Neural cell (in vitro differentiated cells): ENCODE measurements at regions not wholly inside any gene's neighbourhood (a gene's known extent, or its start where the extent isn't known, plus 50 kb on each side); places are given as distances from the start of the nearest gene placed in this dataset.

Experiments
- H2AFZ ChIP-seq: fragments of 200-600, 300-800 bp; sonication (generic), shearing (Covaris generic); 2 replicates; pipeline ENCODE4 v1.6.0; 2014; ENCODE audit warnings: low read depth, mild to moderate bottlenecking, antibody characterized with exemption, low read length, moderate library complexity
- H3F3A ChIP-seq: fragments of 200-600 bp; shearing (Covaris generic); 2 replicates; pipeline ENCODE4 v1.6.1; 2016; ENCODE audit warnings: mild to moderate bottlenecking, moderate library complexity, mixed read lengths, antibody characterized with exemption, low read length; ENCODE audit not compliant: insufficient read depth, poor library complexity, severe bottlenecking
- H3K27ac ChIP-seq: fragments of 200-600, 300-800 bp; sonication (generic), shearing (Covaris generic); 2 replicates; pipeline ENCODE4 v1.5.1; 2014; ENCODE audit warnings: mild to moderate bottlenecking, low read length, moderate library complexity
- H3K27me3 ChIP-seq: fragments of 300-800, 200-600 bp; sonication (generic), shearing (Covaris generic); 2 replicates; pipeline ENCODE4 v1.6.0; 2014; ENCODE audit warnings: mild to moderate bottlenecking, low read depth, low read length, moderate library complexity; ENCODE audit not compliant: insufficient read depth
- H3K36me3 ChIP-seq: fragments of 300-800, 200-600 bp; sonication (generic), shearing (Covaris generic); 2 replicates; pipeline ENCODE4 v1.5.1; 2014; ENCODE audit warnings: mild to moderate bottlenecking, antibody characterized with exemption, low read length, moderate library complexity; ENCODE audit not compliant: insufficient read depth
- H3K4me2 ChIP-seq: fragments of 300-800, 200-600 bp; sonication (generic), shearing (Covaris generic); 2 replicates; pipeline ENCODE4 v1.6.0; 2014; ENCODE audit warnings: mild to moderate bottlenecking, low read length
- H3K4me3 ChIP-seq: fragments of 300-800, 200-600 bp; sonication (generic), shearing (Covaris generic); 2 replicates; pipeline ENCODE4 v1.5.1; 2014; ENCODE audit warnings: mild to moderate bottlenecking, low read length, moderate library complexity
- H3K79me2 ChIP-seq: fragments of 200-600 bp; shearing (Covaris generic); replicated peaks from 2 replicates; pipeline ENCODE4 v1.6.0; 2014; ENCODE audit warnings: mild to moderate bottlenecking, low read length, moderate library complexity; ENCODE audit not compliant: insufficient read depth
- H3K9ac ChIP-seq: fragments of 300-800, 200-600 bp; sonication (generic), shearing (Covaris generic); 2 replicates; pipeline ENCODE4 v1.6.1; 2016; ENCODE audit warnings: mild to moderate bottlenecking, low read length, mixed read lengths
- H3K9me2 ChIP-seq: fragments of 200-600 bp; shearing (Covaris generic); 2 replicates; pipeline ENCODE4 v1.6.1; 2016; ENCODE audit warnings: mild to moderate bottlenecking, low read length, mixed read lengths; ENCODE audit not compliant: insufficient read depth
- H3K9me3 ChIP-seq: fragments of 200-600, 300-800 bp; sonication (generic), shearing (Covaris generic); 2 replicates; pipeline ENCODE4 v1.6.1; 2016; ENCODE audit warnings: mild to moderate bottlenecking, mixed run types, low read length, moderate library complexity, mixed read lengths
- H4K20me1 ChIP-seq: fragments of 200-600 bp; shearing (Covaris generic); 2 replicates; pipeline ENCODE4 v1.6.1; 2016; ENCODE audit warnings: mild to moderate bottlenecking, mixed run types; ENCODE audit not compliant: insufficient read depth
- CTCF ChIP-seq: fragments of 450-650 bp; IDR thresholded peaks from 2 replicates; pipeline ENCODE4 v1.5.1; 2014; ENCODE audit warnings: antibody characterized with exemption, mild to moderate bottlenecking, moderate library complexity; ENCODE audit not compliant: poor library complexity, severe bottlenecking
- EP300 ChIP-seq: fragments of 450-650 bp; conservative IDR thresholded peaks from 2 replicates; pipeline ENCODE4 v1.6.1; 2014; ENCODE audit warnings: antibody characterized with exemption, mild to moderate bottlenecking, moderate library complexity; ENCODE audit not compliant: poor library complexity, severe bottlenecking
- EZH2 ChIP-seq: fragments of 200-600, 300-800 bp; shearing (Covaris generic), sonication (generic); IDR thresholded peaks from 2 replicates; pipeline ENCODE4 v1.6.1; 2014; ENCODE audit warnings: antibody characterized with exemption, low read length, borderline replicate concordance, mild to moderate bottlenecking; ENCODE audit not compliant: insufficient read depth, poor library complexity, severe bottlenecking
- MXI1 ChIP-seq: fragments of 450-650 bp; conservative IDR thresholded peaks from 2 replicates; pipeline ENCODE4 v1.6.1; 2014; ENCODE audit warnings: antibody characterized with exemption, mild to moderate bottlenecking; ENCODE audit not compliant: poor library complexity, severe bottlenecking
- POLR2AphosphoS5 ChIP-seq: IDR thresholded peaks from 2 replicates; pipeline ENCODE4 v1.6.1; 2012
- RAD21 ChIP-seq: fragments of 450-650 bp; conservative IDR thresholded peaks from 2 replicates; pipeline ENCODE4 v1.6.1; 2014; ENCODE audit warnings: antibody characterized with exemption, mild to moderate bottlenecking, moderate library complexity
- REST ChIP-seq: IDR thresholded peaks from 2 replicates; pipeline ENCODE4 v1.6.1; 2012; ENCODE audit warnings: borderline replicate concordance
- SMC3 ChIP-seq: fragments of 450-650 bp; conservative IDR thresholded peaks from 2 replicates; pipeline ENCODE4 v1.6.1; 2014; ENCODE audit warnings: antibody characterized with exemption, mild to moderate bottlenecking, moderate library complexity; ENCODE audit not compliant: poor library complexity
- TAF1 ChIP-seq: IDR thresholded peaks from 2 replicates; pipeline ENCODE4 v1.6.1; 2012; ENCODE audit warnings: low read depth

GRCh38 chr14:52119030-52119429 is 50.2 kb upstream of the NID2 start:
- Histone ChIP-seq H3K9ac (no peak overlapping the region), H3K4me3 (no peak overlapping the region), H3K79me2 (no peaks in the 10 kb centered on the region), H2AFZ (no peak overlapping the region), H3K27ac (no peak overlapping the region), H3F3A (no peaks in the 10 kb centered on the region), H3K27me3 (no peaks in the 10 kb centered on the region), H3K36me3 (no peaks in the 10 kb centered on the region), H3K9me3 (no peaks in the 10 kb centered on the region), H4K20me1 (no peaks in the 10 kb centered on the region), H3K4me2 (no peak overlapping the region), H3K9me2 (no peaks in the 10 kb centered on the region)
- TF ChIP-seq EP300 (no peak), SMC3 (no peak), POLR2AphosphoS5 (no peak), EZH2 (no peak), REST (no peak), CTCF (no peak), MXI1 (no peak), TAF1 (no peak), RAD21 (no peak)
